ENCODE measurements at regions not wholly inside any gene's neighbourhood (a gene's known extent, or its start where the extent isn't known, plus 50 kb on each side); places are given as distances from the start of the nearest gene placed in this dataset.

DNA sequence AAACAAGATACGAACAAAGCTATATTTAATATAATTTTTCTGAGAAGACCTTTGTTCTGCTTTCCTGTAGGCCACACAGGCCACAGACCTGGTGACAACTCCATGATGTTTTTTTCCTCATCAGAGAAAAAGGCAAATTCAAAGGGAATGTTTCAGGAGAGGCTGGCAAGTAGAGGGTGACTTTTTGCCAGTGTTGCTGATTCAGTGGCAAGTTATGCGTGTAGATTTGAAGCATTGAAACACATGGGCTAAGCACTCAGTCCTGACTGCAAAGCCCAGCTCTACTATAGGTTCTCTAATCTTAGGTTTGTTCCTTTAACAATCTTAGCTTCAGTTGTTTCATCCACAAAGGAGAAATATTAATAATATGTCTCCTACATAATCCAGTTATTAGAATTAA is 499.8 kb downstream of the SUCLG1 start:
- TF ChIP-seq, protein P1, sequence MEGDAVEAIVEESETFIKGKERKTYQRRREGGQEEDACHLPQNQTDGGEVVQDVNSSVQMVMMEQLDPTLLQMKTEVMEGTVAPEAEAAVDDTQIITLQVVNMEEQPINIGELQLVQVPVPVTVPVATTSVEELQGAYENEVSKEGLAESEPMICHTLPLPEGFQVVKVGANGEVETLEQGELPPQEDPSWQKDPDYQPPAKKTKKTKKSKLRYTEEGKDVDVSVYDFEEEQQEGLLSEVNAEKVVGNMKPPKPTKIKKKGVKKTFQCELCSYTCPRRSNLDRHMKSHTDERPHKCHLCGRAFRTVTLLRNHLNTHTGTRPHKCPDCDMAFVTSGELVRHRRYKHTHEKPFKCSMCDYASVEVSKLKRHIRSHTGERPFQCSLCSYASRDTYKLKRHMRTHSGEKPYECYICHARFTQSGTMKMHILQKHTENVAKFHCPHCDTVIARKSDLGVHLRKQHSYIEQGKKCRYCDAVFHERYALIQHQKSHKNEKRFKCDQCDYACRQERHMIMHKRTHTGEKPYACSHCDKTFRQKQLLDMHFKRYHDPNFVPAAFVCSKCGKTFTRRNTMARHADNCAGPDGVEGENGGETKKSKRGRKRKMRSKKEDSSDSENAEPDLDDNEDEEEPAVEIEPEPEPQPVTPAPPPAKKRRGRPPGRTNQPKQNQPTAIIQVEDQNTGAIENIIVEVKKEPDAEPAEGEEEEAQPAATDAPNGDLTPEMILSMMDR (conservative IDR thresholded peaks at IDR 0.05; ENCODE audit: low read depth, low read length), result no peak
- TF ChIP-seq EZH2 (IDR thresholded peaks at IDR 0.05; ENCODE audit: low read length, unreplicated experiment) (no peak), EZH2phosphoT487 (IDR thresholded peaks at IDR 0.05; ENCODE audit: borderline replicate concordance, low read length) (no peak)
